HG02852 (cell line): ENCODE measurements at regions not wholly inside any gene's neighbourhood (a gene's known extent, or its start where the extent isn't known, plus 50 kb on each side); places are given as distances from the start of the nearest gene placed in this dataset.

Source experiments
- ATAC-seq: cut with Tn5 transposase; IDR thresholded peaks from one replicate; pipeline ENCODE4 v1.9.1; 2021; ENCODE audit warnings: mild to moderate bottlenecking, moderate library complexity; ENCODE audit not compliant: unreplicated experiment

- ATAC-seq = no peak
Measured at GRCh38 chr5:145510769-145511168, 324.4 kb downstream of the PRELID2 start.

GRCh38 chr5:145510324-145510723 is 324.8 kb downstream of the PRELID2 start:
- no peak for ATAC-seq

GRCh38 chr5:145509336-145510136 is 325.6 kb downstream of the PRELID2 start:
- no peak for ATAC-seq

- no peak for ATAC-seq
Measured at GRCh38 chr5:145506185-145506850, 328.8 kb downstream of the PRELID2 start.

GRCh38 chr5:145502906-145503305 is 332.2 kb downstream of the PRELID2 start:
- no peak for ATAC-seq

GRCh38 chr5:145500710-145501109 is 334.4 kb downstream of the PRELID2 start:
- no peak for ATAC-seq

- ATAC-seq = no peak
Measured at GRCh38 chr5:145499483-145499882, 335.7 kb downstream of the PRELID2 start.

GRCh38 chr5:145497052-145497451 is 338.1 kb downstream of the PRELID2 start:
- no peak for ATAC-seq

- ATAC-seq = no peak
Measured at GRCh38 chr5:145495741-145496140, 339.4 kb downstream of the PRELID2 start.

- ATAC-seq = no peak
Measured at GRCh38 chr5:145495196-145495595, 339.9 kb downstream of the PRELID2 start.

- ATAC-seq = no peak
Measured at GRCh38 chr5:145493435-145493834, 341.7 kb downstream of the PRELID2 start.

GRCh38 chr5:145489516-145489915 is 345.6 kb downstream of the PRELID2 start:
- no peak for ATAC-seq

GRCh38 chr5:145484158-145484557 is 351.0 kb downstream of the PRELID2 start:
- no peak for ATAC-seq

- no peak for ATAC-seq
Measured at GRCh38 chr5:145483212-145483611, 351.9 kb downstream of the PRELID2 start.

GRCh38 chr5:145479857-145480256 is 355.3 kb downstream of the PRELID2 start:
- ATAC-seq = no peak

GRCh38 chr5:145479271-145479670 is 355.9 kb downstream of the PRELID2 start:
- no peak for ATAC-seq

GRCh38 chr5:145478651-145479050 is 356.5 kb downstream of the PRELID2 start:
- ATAC-seq = no peak

- no peak for ATAC-seq
Measured at GRCh38 chr5:145473042-145473642, 362.0 kb downstream of the PRELID2 start.

GRCh38 chr5:145471831-145472612 is 363.1 kb downstream of the PRELID2 start:
- ATAC-seq = no peak

- no peak for ATAC-seq
Measured at GRCh38 chr5:145471026-145471425, 364.1 kb downstream of the PRELID2 start.

GRCh38 chr5:145470396-145470979 is 364.7 kb downstream of the PRELID2 start:
- no peak for ATAC-seq
